ENCODE measurements at regions not wholly inside any gene's neighbourhood (a gene's known extent, or its start where the extent isn't known, plus 50 kb on each side); places are given as distances from the start of the nearest gene placed in this dataset.

GRCh38 chr13:86760620-86761019 lies 910.6 kb upstream of the SLITRK5 start:
- Mint-ChIP-seq H3K4me3 (no peak overlapping the region), H3K27me3 (ENCODE audit: low read depth) (no peaks in the 10 kb centered on the region), H3K36me3 (ENCODE audit: low read depth) (no peaks in the 10 kb centered on the region), H3K27ac (no peak overlapping the region), H3K4me1 (ENCODE audit: low read depth) (no peaks in the 10 kb centered on the region), H3K9me3 (peaks cover 66% of the 10 kb centered on the region)

GRCh38 chr13:86765462-86765861 lies 905.7 kb upstream of the SLITRK5 start:
- no peaks in the 10 kb centered on the region for H3K27me3 Mint-ChIP-seq (ENCODE audit: low read depth)
- no peaks in the 10 kb centered on the region for H3K4me1 Mint-ChIP-seq (ENCODE audit: low read depth)
- no peak overlapping the region for H3K4me3 Mint-ChIP-seq
- no peak overlapping the region for H3K27ac Mint-ChIP-seq
- no peaks in the 10 kb centered on the region for H3K36me3 Mint-ChIP-seq (ENCODE audit: low read depth)
- H3K9me3 Mint-ChIP-seq = peaks cover 43% of the 10 kb centered on the region

- H3K4me1 Mint-ChIP-seq (ENCODE audit: low read depth) = no peaks in the 10 kb centered on the region
- no peaks in the 10 kb centered on the region for H3K27me3 Mint-ChIP-seq (ENCODE audit: low read depth)
- no peaks in the 10 kb centered on the region for H3K36me3 Mint-ChIP-seq (ENCODE audit: low read depth)
- no peak overlapping the region for H3K4me3 Mint-ChIP-seq
- peaks cover 19% of the 10 kb centered on the region for H3K9me3 Mint-ChIP-seq
- no peak overlapping the region for H3K27ac Mint-ChIP-seq
These were observed 882.6 kb upstream of the SLITRK5 start for GRCh38 chr13:86788616-86789015.

GRCh38 chr13:86792153-86792651 lies 879.0 kb upstream of the SLITRK5 start:
- H3K27me3 Mint-ChIP-seq (ENCODE audit: low read depth) = no peaks in the 10 kb centered on the region
- no peak overlapping the region for H3K4me3 Mint-ChIP-seq
- no peak overlapping the region for H3K27ac Mint-ChIP-seq
- no peaks in the 10 kb centered on the region for H3K4me1 Mint-ChIP-seq (ENCODE audit: low read depth)
- peaks cover 26% of the 10 kb centered on the region for H3K9me3 Mint-ChIP-seq
- H3K36me3 Mint-ChIP-seq (ENCODE audit: low read depth) = no peaks in the 10 kb centered on the region

GRCh38 chr13:86795858-86796257 lies 875.3 kb upstream of the SLITRK5 start:
- H3K4me1 Mint-ChIP-seq (ENCODE audit: low read depth) = no peaks in the 10 kb centered on the region
- H3K27ac Mint-ChIP-seq = no peak overlapping the region
- H3K4me3 Mint-ChIP-seq = no peak overlapping the region
- no peaks in the 10 kb centered on the region for H3K36me3 Mint-ChIP-seq (ENCODE audit: low read depth)
- peaks cover 24% of the 10 kb centered on the region for H3K9me3 Mint-ChIP-seq
- H3K27me3 Mint-ChIP-seq (ENCODE audit: low read depth) = no peaks in the 10 kb centered on the region

- H3K27ac Mint-ChIP-seq = no peak overlapping the region
- H3K4me3 Mint-ChIP-seq = no peak overlapping the region
- H3K36me3 Mint-ChIP-seq (ENCODE audit: low read depth) = no peaks in the 10 kb centered on the region
- no peaks in the 10 kb centered on the region for H3K27me3 Mint-ChIP-seq (ENCODE audit: low read depth)
- no peaks in the 10 kb centered on the region for H3K9me3 Mint-ChIP-seq
- no peaks in the 10 kb centered on the region for H3K4me1 Mint-ChIP-seq (ENCODE audit: low read depth)
These were observed 860.8 kb upstream of the SLITRK5 start for GRCh38 chr13:86810361-86810760.

GRCh38 chr13:86813198-86813597 lies 858.0 kb upstream of the SLITRK5 start:
- H3K27me3 Mint-ChIP-seq (ENCODE audit: low read depth) = no peaks in the 10 kb centered on the region
- H3K9me3 Mint-ChIP-seq = no peaks in the 10 kb centered on the region

GRCh38 chr13:86825410-86825809 lies 845.8 kb upstream of the SLITRK5 start:
- H3K4me3 Mint-ChIP-seq = no peak overlapping the region
- H3K9me3 Mint-ChIP-seq = peaks cover 8% of the 10 kb centered on the region
- H3K36me3 Mint-ChIP-seq (ENCODE audit: low read depth) = no peaks in the 10 kb centered on the region
- H3K4me1 Mint-ChIP-seq (ENCODE audit: low read depth) = no peaks in the 10 kb centered on the region
- H3K27me3 Mint-ChIP-seq (ENCODE audit: low read depth) = no peaks in the 10 kb centered on the region
- H3K27ac Mint-ChIP-seq = no peak overlapping the region

More at GRCh38 chr13:86813198-86813597, 858.0 kb upstream of the SLITRK5 start:
- H3K4me1 Mint-ChIP-seq (ENCODE audit: low read depth) = no peaks in the 10 kb centered on the region
- H3K4me3 Mint-ChIP-seq = no peak overlapping the region
- H3K36me3 Mint-ChIP-seq (ENCODE audit: low read depth) = no peaks in the 10 kb centered on the region
- no peak overlapping the region for H3K27ac Mint-ChIP-seq

- Mint-ChIP-seq H3K36me3 (ENCODE audit: low read depth) (no peaks in the 10 kb centered on the region), H3K4me3 (no peak overlapping the region), H3K27ac (no peak overlapping the region), H3K4me1 (ENCODE audit: low read depth) (no peaks in the 10 kb centered on the region), H3K9me3 (peaks cover 4% of the 10 kb centered on the region), H3K27me3 (ENCODE audit: low read depth) (no peaks in the 10 kb centered on the region)
These were observed 844.9 kb upstream of the SLITRK5 start for GRCh38 chr13:86826232-86826631.

- Mint-ChIP-seq H3K4me1 (ENCODE audit: low read depth) (no peaks in the 10 kb centered on the region), H3K27me3 (ENCODE audit: low read depth) (no peaks in the 10 kb centered on the region), H3K9me3 (peaks cover 4% of the 10 kb centered on the region), H3K27ac (no peak overlapping the region), H3K36me3 (ENCODE audit: low read depth) (no peaks in the 10 kb centered on the region), H3K4me3 (no peak overlapping the region)
These were observed 841.1 kb upstream of the SLITRK5 start for GRCh38 chr13:86830046-86830445.

GRCh38 chr13:86831084-86831483 lies 840.1 kb upstream of the SLITRK5 start:
- Mint-ChIP-seq H3K27ac (no peak overlapping the region), H3K4me3 (no peak overlapping the region), H3K27me3 (ENCODE audit: low read depth) (no peaks in the 10 kb centered on the region)

GRCh38 chr13:86838411-86839120 lies 832.6 kb upstream of the SLITRK5 start:
- Mint-ChIP-seq H3K4me3 (no peak overlapping the region), H3K27ac (no peak overlapping the region), H3K36me3 (ENCODE audit: low read depth) (no peaks in the 10 kb centered on the region), H3K27me3 (ENCODE audit: low read depth) (no peaks in the 10 kb centered on the region), H3K4me1 (ENCODE audit: low read depth) (no peaks in the 10 kb centered on the region), H3K9me3 (peaks cover 25% of the 10 kb centered on the region)

More at GRCh38 chr13:86831084-86831483, 840.1 kb upstream of the SLITRK5 start:
- no peaks in the 10 kb centered on the region for H3K36me3 Mint-ChIP-seq (ENCODE audit: low read depth)
- no peaks in the 10 kb centered on the region for H3K4me1 Mint-ChIP-seq (ENCODE audit: low read depth)
- H3K9me3 Mint-ChIP-seq = peaks cover 12% of the 10 kb centered on the region

GRCh38 chr13:86839221-86839620 lies 832.0 kb upstream of the SLITRK5 start:
- Mint-ChIP-seq H3K4me3 (no peak overlapping the region), H3K9me3 (peaks cover 25% of the 10 kb centered on the region), H3K4me1 (ENCODE audit: low read depth) (no peaks in the 10 kb centered on the region), H3K27me3 (ENCODE audit: low read depth) (no peaks in the 10 kb centered on the region), H3K36me3 (ENCODE audit: low read depth) (no peaks in the 10 kb centered on the region), H3K27ac (no peak overlapping the region)

- no peaks in the 10 kb centered on the region for H3K36me3 Mint-ChIP-seq (ENCODE audit: low read depth)
- no peaks in the 10 kb centered on the region for H3K27me3 Mint-ChIP-seq (ENCODE audit: low read depth)
- H3K27ac Mint-ChIP-seq = no peak overlapping the region
- H3K4me3 Mint-ChIP-seq = no peak overlapping the region
- H3K4me1 Mint-ChIP-seq (ENCODE audit: low read depth) = no peaks in the 10 kb centered on the region
- H3K9me3 Mint-ChIP-seq = peaks cover 20% of the 10 kb centered on the region
These were observed 830.6 kb upstream of the SLITRK5 start for GRCh38 chr13:86840250-86841191.

GRCh38 chr13:86841264-86841663 lies 829.9 kb upstream of the SLITRK5 start:
- Mint-ChIP-seq H3K36me3 (ENCODE audit: low read depth) (no peaks in the 10 kb centered on the region), H3K4me3 (no peak overlapping the region), H3K27ac (no peak overlapping the region), H3K27me3 (ENCODE audit: low read depth) (no peaks in the 10 kb centered on the region), H3K4me1 (ENCODE audit: low read depth) (no peaks in the 10 kb centered on the region), H3K9me3 (peaks cover 17% of the 10 kb centered on the region)
